H1 (cell line): ENCODE measurements at regions not wholly inside any gene's neighbourhood (a gene's known extent, or its start where the extent isn't known, plus 50 kb on each side); places are given as distances from the start of the nearest gene placed in this dataset.

Experiments used
- CTCF ChIA-PET: fragments of 300-600 bp; sonication (Branson Sonifier 250); formaldehyde crosslinking; loops from one replicate; lab custom pipeline; 2021; ENCODE audit not compliant: partially characterized antibody; lab: Charles Lee
- POLR2A ChIA-PET: fragments of 300-600 bp; sonication (Branson Sonifier 250); formaldehyde crosslinking; loops from one replicate; lab custom pipeline; 2021; ENCODE audit warnings: inconsistent platforms; ENCODE audit not compliant: partially characterized antibody; lab: Charles Lee
- DNase-seq, 2 experiments: peaks; one replicate each; pipeline versions ENCODE4 v3.0.0 to v3.0.0-alpha.2; 2010 to 2022; ENCODE audit warnings: low spot score in 2 of 2, low read depth in 1 of 2, mixed read lengths in 1 of 2
- FAIRE-seq: peaks from 2 replicates; lab custom pipeline; 2011; peaks lifted over from hg19 to GRCh38; lab: Jason Lieb, UNC
- H2AFZ ChIP-seq: 2 replicates; pipeline ENCODE4 v1.8.1; 2012; ENCODE audit warnings: low read length, inconsistent platforms
- H2AK5ac ChIP-seq: 2 replicates; pipeline ENCODE4 v1.6.1; 2013; ENCODE audit warnings: low read depth, low read length
- H2BK120ac ChIP-seq: replicated peaks from 2 replicates; pipeline ENCODE3; 2013; ENCODE audit warnings: low read depth, low read length, inconsistent platforms
- H2BK12ac ChIP-seq: 2 replicates; pipeline ENCODE4 v1.6.1; 2013; ENCODE audit warnings: low read depth, low read length
- H2BK15ac ChIP-seq: 2 replicates; pipeline ENCODE4 v1.6.1; 2013; ENCODE audit warnings: low read length
- H2BK20ac ChIP-seq: 2 replicates; pipeline ENCODE4 v1.6.1; 2013; ENCODE audit warnings: low read length
- H2BK5ac ChIP-seq: 2 replicates; pipeline ENCODE4 v1.6.1; 2013; ENCODE audit warnings: low read depth, low read length
- H3K14ac ChIP-seq: 2 replicates; pipeline ENCODE4 v1.6.1; 2013; ENCODE audit warnings: inconsistent platforms; ENCODE audit not compliant: insufficient read length
- H3K18ac ChIP-seq: 2 replicates; pipeline ENCODE4 v1.6.1; 2013; ENCODE audit warnings: low read length; ENCODE audit errors: extremely low read depth
- H3K23ac ChIP-seq: 2 replicates; pipeline ENCODE4 v1.6.1; 2013; ENCODE audit warnings: inconsistent platforms; ENCODE audit not compliant: insufficient read length
- H3K23me2 ChIP-seq: 2 replicates; pipeline ENCODE4 v1.6.1; 2013; ENCODE audit warnings: low read depth, low read length
- H3K27ac ChIP-seq: 2 replicates; pipeline ENCODE4 v1.6.1; 2011; ENCODE audit warnings: low read depth, low read length, inconsistent platforms
- H3K27me3 ChIP-seq, 4 experiments: replicated peaks in 1 of 4; 1 replicate in 1 of 4; 2 replicates in 3 of 4; pipeline versions ENCODE4 v1.6.1 to v1.8.1; 2011 to 2013; ENCODE audit warnings: low read length in 3 of 4, mild to moderate bottlenecking in 3 of 4, inconsistent platforms in 2 of 4, mixed read lengths in 2 of 4, moderate library complexity in 1 of 4; ENCODE audit not compliant: control insufficient read depth in 3 of 4, insufficient read depth in 3 of 4; ENCODE audit errors: extremely low read depth in 1 of 4
- H3K36me3 ChIP-seq, 4 experiments: 2 replicates each; pipeline versions ENCODE4 v1.6.1 to v1.8.1; 2011 to 2013; ENCODE audit warnings: mild to moderate bottlenecking in 4 of 4, low read length in 3 of 4, moderate library complexity in 2 of 4, control low read depth in 1 of 4, inconsistent platforms in 1 of 4; ENCODE audit not compliant: insufficient read depth in 4 of 4, control insufficient read depth in 2 of 4
- H3K4ac ChIP-seq: replicated peaks from 2 replicates; pipeline ENCODE3; 2013; ENCODE audit warnings: low read length, low read depth, mixed read lengths, inconsistent platforms; ENCODE audit not compliant: insufficient read length
- H3K4me1 ChIP-seq, 4 experiments: replicated peaks in 1 of 4; 1 replicate in 1 of 4; 2 replicates in 3 of 4; pipeline versions ENCODE4 v1.6.1 to v1.8.1; 2011 to 2013; ENCODE audit warnings: low read length in 3 of 4, inconsistent platforms in 2 of 4, mixed read lengths in 1 of 4; ENCODE audit not compliant: insufficient read depth in 4 of 4, control insufficient read depth in 3 of 4
- H3K4me2 ChIP-seq, 2 experiments: 2 replicates each; pipeline versions ENCODE4 v1.6.1 to v1.8.1; 2011 to 2013; ENCODE audit warnings: low read depth in 2 of 2, low read length in 2 of 2, control low read depth in 1 of 2, inconsistent platforms in 1 of 2, mild to moderate bottlenecking in 1 of 2; ENCODE audit not compliant: insufficient read depth in 1 of 2
- H3K4me3 ChIP-seq, 4 experiments: fragments of 200-600, 300-600 bp in 1 of 4; sonication (generic), shearing (Covaris generic), sonication (Bioruptor Twin) in 1 of 4; 2 replicates each; pipeline versions ENCODE4 v1.5.1 to v1.8.1; 2011 to 2016; ENCODE audit warnings: low read length in 4 of 4, low read depth in 3 of 4, control low read depth in 2 of 4, inconsistent platforms in 2 of 4, mild to moderate bottlenecking in 2 of 4, mixed read lengths in 1 of 4, moderate library complexity in 1 of 4; ENCODE audit not compliant: insufficient read depth in 2 of 4; ENCODE audit errors: extremely low read depth in 1 of 4
- H3K56ac ChIP-seq: replicated peaks from 2 replicates; pipeline ENCODE3; 2013; ENCODE audit warnings: low read depth, mild to moderate bottlenecking, mixed read lengths, low read length, inconsistent platforms; ENCODE audit not compliant: insufficient read length
- H3K79me1 ChIP-seq: 2 replicates; pipeline ENCODE4 v1.6.1; 2013; ENCODE audit warnings: low read depth, low read length, control low read depth
- H3K79me2 ChIP-seq, 2 experiments: 2 replicates each; pipeline versions ENCODE4 v1.6.1 to v1.8.1; 2012 to 2013; ENCODE audit warnings: low read length in 2 of 2, mild to moderate bottlenecking in 2 of 2, inconsistent platforms in 1 of 2; ENCODE audit not compliant: insufficient read depth in 2 of 2, control insufficient read depth in 1 of 2
- H3K9ac ChIP-seq, 4 experiments: replicated peaks in 1 of 4; 1 replicate in 1 of 4; 2 replicates in 3 of 4; pipeline versions ENCODE4 v1.6.1 to v1.8.1; 2011 to 2013; ENCODE audit warnings: low read depth in 3 of 4, low read length in 3 of 4, control low read depth in 2 of 4, mild to moderate bottlenecking in 2 of 4, moderate library complexity in 2 of 4, inconsistent platforms in 1 of 4; ENCODE audit errors: extremely low read depth in 1 of 4
- H3K9me3 ChIP-seq, 2 experiments: 2 replicates each; pipeline versions ENCODE4 v1.6.1 to v1.8.1; 2012 to 2013; ENCODE audit warnings: mild to moderate bottlenecking in 2 of 2, moderate library complexity in 2 of 2, control low read depth in 1 of 2, inconsistent platforms in 1 of 2, low read depth in 1 of 2, low read length in 1 of 2, mixed read lengths in 1 of 2; ENCODE audit not compliant: insufficient read depth in 2 of 2
- H4K20me1 ChIP-seq, 2 experiments: replicated peaks in 1 of 2; 2 replicates each; pipeline versions ENCODE3 to v1.8.1; 2011 to 2013; ENCODE audit warnings: inconsistent platforms in 2 of 2, low read length in 2 of 2, mild to moderate bottlenecking in 1 of 2; ENCODE audit not compliant: insufficient read depth in 2 of 2, control insufficient read depth in 1 of 2
- H4K5ac ChIP-seq: 2 replicates; pipeline ENCODE4 v1.6.1; 2013; ENCODE audit warnings: low read length, low read depth, mixed read lengths, inconsistent platforms; ENCODE audit not compliant: insufficient read length
- H4K8ac ChIP-seq: 2 replicates; pipeline ENCODE4 v1.8.0; 2013; ENCODE audit warnings: mild to moderate bottlenecking, moderate library complexity, low read length, inconsistent platforms; ENCODE audit not compliant: insufficient read depth; ENCODE audit errors: extremely low read depth
- H4K91ac ChIP-seq: replicated peaks from 2 replicates; pipeline ENCODE3; 2013; ENCODE audit warnings: low read length, mixed read lengths, inconsistent platforms; ENCODE audit not compliant: insufficient read length
- BCL11A ChIP-seq, 2 experiments: IDR thresholded peaks; one replicate each; pipeline ENCODE4 v1.6.1; 2011; ENCODE audit warnings: low read depth in 2 of 2, low read length in 2 of 2, mild to moderate bottlenecking in 2 of 2
- BRCA1 ChIP-seq: IDR thresholded peaks from 2 replicates; pipeline ENCODE4 v1.6.1; 2012; ENCODE audit warnings: low read depth, low read length, improper control_type of control experiment
- CEBPB ChIP-seq: IDR thresholded peaks from 2 replicates; pipeline ENCODE4 v1.6.1; 2012; ENCODE audit warnings: low read depth, low read length
- CHD1 ChIP-seq: IDR thresholded peaks from 2 replicates; pipeline ENCODE4 v1.6.1; 2012; ENCODE audit warnings: low read depth, low read length, improper control_type of control experiment
- EGR1 ChIP-seq: IDR thresholded peaks from 2 replicates; pipeline ENCODE4 v1.6.1; 2011; ENCODE audit warnings: low read depth, low read length, borderline replicate concordance
- FOSL1 ChIP-seq: IDR thresholded peaks from 2 replicates; pipeline ENCODE4 v1.6.1; 2011; ENCODE audit warnings: mild to moderate bottlenecking, low read depth, low read length, moderate library complexity; ENCODE audit not compliant: insufficient read depth
- GABPA ChIP-seq: IDR thresholded peaks from 2 replicates; pipeline ENCODE4 v1.6.1; 2011; ENCODE audit warnings: mild to moderate bottlenecking, low read length, moderate library complexity, borderline replicate concordance; ENCODE audit not compliant: insufficient read depth
- GTF2F1 ChIP-seq: IDR thresholded peaks from 2 replicates; pipeline ENCODE4 v1.6.1; 2012; ENCODE audit warnings: low read depth, low read length, improper control_type of control experiment, borderline replicate concordance
- HDAC6 ChIP-seq: IDR thresholded peaks from one replicate; pipeline ENCODE4 v1.7.1; 2012; ENCODE audit warnings: low read depth, mild to moderate bottlenecking, inconsistent platforms, low read length, moderate library complexity
- MAX ChIP-seq: IDR thresholded peaks from 2 replicates; pipeline ENCODE4 v1.6.1; 2012; ENCODE audit warnings: inconsistent platforms
- RNF2 ChIP-seq: fragments of 200-900, 300-1000 bp; sonication (generic); IDR thresholded peaks from 2 replicates; pipeline ENCODE4 v1.7.1; 2016; ENCODE audit warnings: borderline replicate concordance, low read depth, mild to moderate bottlenecking, antibody characterized with exemption, low read length; ENCODE audit not compliant: poor library complexity, severe bottlenecking; ENCODE audit errors: missing control alignments

- H2BK12ac ChIP-seq, result no peak overlapping the region
- H2BK120ac ChIP-seq, result no peak overlapping the region
- ChIA-PET POLR2A (interaction anchor here (0.9 kb wide), 1 partner anchor 167 kb away, joined by 3 read pairs; no protein-coding TSS in a partner anchor), CTCF (interaction anchor here (0.6 to 1.3 kb wide), 3 partner anchors 43 to 513 kb away, joined by 3 to 5 read pairs (median 4); no protein-coding TSS in a partner anchor)
- H3K79me2 ChIP-seq, result no peaks in the 10 kb centered on the region
- H3K9me3 ChIP-seq, result no peaks in the 10 kb centered on the region
- H2BK20ac ChIP-seq, result no peak overlapping the region
- H4K8ac ChIP-seq, result no peak overlapping the region
- no peak for DNase-seq
- no peak for FAIRE-seq
- H2AK5ac ChIP-seq, result no peak overlapping the region
- no peaks in the 10 kb centered on the region for H3K23me2 ChIP-seq
- H3K27ac ChIP-seq, result no peak overlapping the region
- H2AFZ ChIP-seq, result no peak overlapping the region
- H3K4me1 ChIP-seq, result peaks cover 0 to 3% (median 1%) of the 10 kb centered on the region in 4 experiments; a peak in 2 of 7 replicates
- no peak overlapping the region for H4K5ac ChIP-seq
- no peak overlapping the region for H3K9ac ChIP-seq
- no peak overlapping the region for H3K4me2 ChIP-seq
- no peaks in the 10 kb centered on the region for H3K36me3 ChIP-seq
- H3K18ac ChIP-seq, result no peak overlapping the region
- H3K4me3 ChIP-seq, result no peak overlapping the region
- no peak overlapping the region for H3K14ac ChIP-seq
- no peaks in the 10 kb centered on the region for H4K20me1 ChIP-seq
- H3K56ac ChIP-seq, result no peak overlapping the region
- H3K27me3 ChIP-seq, result no peaks in the 10 kb centered on the region; a peak in 1 of 7 replicates
- no peak overlapping the region for H2BK5ac ChIP-seq
- H3K4ac ChIP-seq, result no peak overlapping the region
- H3K23ac ChIP-seq, result no peak overlapping the region
- no peak for TF ChIP-seq CEBPB
- no peak for TF ChIP-seq BCL11A (IDR thresholded peaks at IDR 0.05; ENCODE audit: low read depth in 2 of 2, low read length in 2 of 2)
- TF ChIP-seq CHD1, result no peak
- TF ChIP-seq HDAC6, result no peak
- no peak for TF ChIP-seq GABPA
- no peak for TF ChIP-seq FOSL1
- TF ChIP-seq MAX, result no peak
- no peak for TF ChIP-seq GTF2F1
- TF ChIP-seq EGR1, result no peak
- TF ChIP-seq BRCA1, result no peak
- TF ChIP-seq RNF2, result no peak
- H2BK15ac ChIP-seq, result no peak overlapping the region
- H3K79me1 ChIP-seq, result no peaks in the 10 kb centered on the region
- H4K91ac ChIP-seq, result no peak overlapping the region
Observed at GRCh38 chr5:56313596-56313995, 80.5 kb upstream of the ANKRD55 start.
